OCI-LY1 (cell line): ENCODE measurements at regions not wholly inside any gene's neighbourhood (a gene's known extent, or its start where the extent isn't known, plus 50 kb on each side); places are given as distances from the start of the nearest gene placed in this dataset.

Experiments
- H2AFZ ChIP-seq: fragments of 200-600 bp; sonication (generic), shearing (Covaris generic); 2 replicates; pipeline ENCODE4 v1.6.0; 2014; ENCODE audit warnings: antibody characterized with exemption, mild to moderate bottlenecking, low read length
- H3F3A ChIP-seq: fragments of 200-600 bp; sonication (generic), shearing (Covaris generic); 2 replicates; pipeline ENCODE4 v1.6.0; 2014; ENCODE audit warnings: mild to moderate bottlenecking, antibody characterized with exemption, low read length, moderate library complexity; ENCODE audit not compliant: insufficient read depth
- H3K27ac ChIP-seq: fragments of 200-600 bp; sonication (generic); 2 replicates; pipeline ENCODE4 v1.5.1; 2014; ENCODE audit warnings: low read length, mixed run types, mild to moderate bottlenecking, low read depth; ENCODE audit not compliant: poor library complexity, severe bottlenecking
- H3K27me3 ChIP-seq: fragments of 200-600 bp; sonication (generic); 2 replicates; pipeline ENCODE4 v1.6.0; 2014; ENCODE audit warnings: antibody characterized with exemption, mild to moderate bottlenecking, low read length, moderate library complexity; ENCODE audit not compliant: insufficient read depth
- H3K36me3 ChIP-seq: fragments of 200-600 bp; sonication (generic); 2 replicates; pipeline ENCODE4 v1.6.1; 2014; ENCODE audit warnings: mild to moderate bottlenecking, antibody characterized with exemption, low read length, moderate library complexity, mixed read lengths; ENCODE audit not compliant: insufficient read depth
- H3K4me1 ChIP-seq: fragments of 200-600 bp; sonication (generic); 2 replicates; pipeline ENCODE4 v1.5.1; 2014; ENCODE audit warnings: mild to moderate bottlenecking, low read length, moderate library complexity; ENCODE audit not compliant: insufficient read depth, severe bottlenecking
- H3K4me2 ChIP-seq: fragments of 200-600 bp; sonication (generic), shearing (Covaris generic); 2 replicates; pipeline ENCODE4 v1.6.1; 2014; ENCODE audit warnings: low read length
- H3K4me3 ChIP-seq: fragments of 200-600 bp; sonication (generic); 2 replicates; pipeline ENCODE4 v1.5.1; 2014; ENCODE audit warnings: low read length, low read depth, mild to moderate bottlenecking, mixed read lengths; ENCODE audit not compliant: poor library complexity, severe bottlenecking
- H3K79me2 ChIP-seq: fragments of 200-600 bp; shearing (Covaris generic); 2 replicates; pipeline ENCODE4 v1.6.1; 2016; ENCODE audit warnings: mixed run types, low read length, mixed read lengths; ENCODE audit not compliant: insufficient read depth
- H3K9ac ChIP-seq: fragments of 200-600 bp; sonication (generic), shearing (Covaris generic); 2 replicates; pipeline ENCODE4 v1.6.1; 2014; ENCODE audit warnings: mild to moderate bottlenecking, low read length, mixed read lengths
- H3K9me2 ChIP-seq: fragments of 200-600 bp; sonication (generic), shearing (Covaris generic); 2 replicates; pipeline ENCODE4 v1.6.1; 2014; ENCODE audit warnings: low read depth, mild to moderate bottlenecking, low read length, mixed read lengths
- H3K9me3 ChIP-seq: fragments of 200-600 bp; shearing (Covaris generic); 2 replicates; pipeline ENCODE4 v1.6.1; 2014; ENCODE audit warnings: low read length, mixed read lengths
- H4K20me1 ChIP-seq: fragments of 200-600 bp; sonication (generic), shearing (Covaris generic); 2 replicates; pipeline ENCODE4 v1.6.0; 2016; ENCODE audit warnings: mild to moderate bottlenecking, low read length; ENCODE audit not compliant: insufficient read depth
- CTCF ChIP-seq: fragments of 200-600 bp; sonication (generic), shearing (Covaris generic); IDR thresholded peaks from 2 replicates; pipeline ENCODE4 v1.5.1; 2017; ENCODE audit warnings: mild to moderate bottlenecking, antibody characterized with exemption, low read length, moderate library complexity, mixed read lengths
- EZH2 ChIP-seq: fragments of 200-600 bp; sonication (generic), shearing (Covaris generic); IDR thresholded peaks from 2 replicates; pipeline ENCODE4 v1.8.0; 2017; ENCODE audit warnings: borderline replicate concordance, mixed run types, mild to moderate bottlenecking, antibody characterized with exemption, low read length, moderate library complexity, mixed read lengths

DNA sequence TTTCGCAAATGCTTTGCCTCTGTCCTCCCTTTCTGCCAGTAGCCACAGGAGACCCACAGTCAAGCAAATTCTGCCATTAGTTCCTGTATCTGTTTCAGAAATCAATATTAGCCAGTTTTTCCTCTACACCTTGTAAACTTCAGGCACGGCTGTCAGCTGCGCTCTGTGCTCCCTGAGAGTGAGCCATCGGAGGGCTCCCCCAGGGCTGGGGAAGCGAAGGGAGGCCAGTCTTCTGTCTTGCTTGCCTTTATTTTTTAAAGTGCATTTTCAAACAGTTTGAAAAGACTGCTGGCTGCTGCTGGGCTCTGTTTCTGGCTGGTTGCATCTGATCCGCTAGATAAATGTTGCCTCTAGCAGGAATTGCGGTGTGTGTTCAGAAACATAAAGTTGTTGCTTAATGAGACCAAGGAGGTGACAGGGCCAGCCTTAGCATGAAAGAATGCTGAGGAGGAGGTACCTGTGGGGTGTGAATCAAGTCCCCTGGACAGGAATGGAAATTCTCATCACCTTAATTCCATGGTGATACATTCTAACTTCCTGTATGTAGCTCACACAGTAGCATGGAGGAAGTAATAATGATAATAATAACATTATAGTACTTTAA, 421.7 kb upstream of the KIF2A start:
- no peaks in the 10 kb centered on the region for H3K9me3 ChIP-seq
- H3K4me3 ChIP-seq, result no peak overlapping the region
- no peaks in the 10 kb centered on the region for H3K4me1 ChIP-seq
- no peaks in the 10 kb centered on the region for H4K20me1 ChIP-seq
- no peaks in the 10 kb centered on the region for H3K36me3 ChIP-seq
- no peaks in the 10 kb centered on the region for H3K27me3 ChIP-seq
- H3K27ac ChIP-seq, result no peak overlapping the region
- H3K9ac ChIP-seq, result no peak overlapping the region
- H2AFZ ChIP-seq, result no peak overlapping the region
- TF ChIP-seq EZH2 (no peak), CTCF (no peak)
- H3F3A ChIP-seq, result no peaks in the 10 kb centered on the region
- H3K4me2 ChIP-seq, result no peak overlapping the region
- H3K9me2 ChIP-seq, result no peaks in the 10 kb centered on the region
- no peaks in the 10 kb centered on the region for H3K79me2 ChIP-seq

DNA sequence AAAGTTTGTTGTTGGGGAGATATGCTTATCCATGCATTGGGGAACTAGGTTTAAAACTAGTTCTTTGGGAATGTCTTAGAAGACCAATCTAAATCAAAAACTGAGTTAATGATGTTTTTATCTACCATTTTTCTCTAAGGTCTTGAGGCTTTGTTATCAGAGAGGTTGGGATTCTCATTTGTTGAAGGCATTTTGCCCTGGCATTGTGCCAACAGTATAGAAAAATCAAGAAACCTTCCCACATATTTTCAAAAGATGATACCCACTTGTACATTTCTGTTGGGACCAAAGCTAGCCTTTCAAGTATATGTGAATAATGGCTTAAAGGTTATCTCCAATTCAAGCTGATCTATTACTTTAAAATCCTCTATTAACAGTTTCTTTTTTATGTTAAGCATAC, 419.8 kb upstream of the KIF2A start:
- H3K4me1 ChIP-seq, result no peaks in the 10 kb centered on the region
- no peaks in the 10 kb centered on the region for H3F3A ChIP-seq
- no peaks in the 10 kb centered on the region for H3K9me2 ChIP-seq
- H3K36me3 ChIP-seq, result no peaks in the 10 kb centered on the region
- H3K27me3 ChIP-seq, result no peaks in the 10 kb centered on the region
- H3K9me3 ChIP-seq, result no peaks in the 10 kb centered on the region
- TF ChIP-seq EZH2 (no peak), CTCF (no peak)
- H3K9ac ChIP-seq, result no peak overlapping the region
- no peak overlapping the region for H3K4me2 ChIP-seq
- H3K27ac ChIP-seq, result no peak overlapping the region
- no peaks in the 10 kb centered on the region for H3K79me2 ChIP-seq
- H2AFZ ChIP-seq, result no peak overlapping the region
- no peaks in the 10 kb centered on the region for H4K20me1 ChIP-seq
- H3K4me3 ChIP-seq, result no peak overlapping the region

- TF ChIP-seq EZH2, result no peak
- TF ChIP-seq CTCF, result no peak
- no peaks in the 10 kb centered on the region for H3K4me1 ChIP-seq
- no peak overlapping the region for H3K4me2 ChIP-seq
- H3K9me2 ChIP-seq, result no peaks in the 10 kb centered on the region
- H3K27me3 ChIP-seq, result no peaks in the 10 kb centered on the region
- no peak overlapping the region for H3K9ac ChIP-seq
- no peak overlapping the region for H3K4me3 ChIP-seq
- no peaks in the 10 kb centered on the region for H3K79me2 ChIP-seq
- no peaks in the 10 kb centered on the region for H3K36me3 ChIP-seq
- H2AFZ ChIP-seq, result no peak overlapping the region
- no peak overlapping the region for H3K27ac ChIP-seq
- H3F3A ChIP-seq, result no peaks in the 10 kb centered on the region
- H4K20me1 ChIP-seq, result no peaks in the 10 kb centered on the region
- H3K9me3 ChIP-seq, result no peaks in the 10 kb centered on the region
These were observed 418.7 kb upstream of the KIF2A start for GRCh38 chr5:61887271-61887670.
